Activated CD8-positive, alpha-beta memory T cell treated with anti-CD3 and anti-CD28 coated beads, Interleukin-2, amount 50 U/mL, for 4 hours (primary cell): ENCODE measurements at regions not wholly inside any gene's neighbourhood (a gene's known extent, or its start where the extent isn't known, plus 50 kb on each side); places are given as distances from the start of the nearest gene placed in this dataset.

ENCODE experiments used
- DNase-seq: peaks from one replicate; pipeline ENCODE4 v3.0.0-alpha.2; 2020

- peak; percentile 45 for DNase-seq
Measured at GRCh38 chr21:25421321-25422028, 185.8 kb downstream of the MRPL39 start.

- no peak for DNase-seq
Measured at GRCh38 chr21:25420831-25421230, 186.4 kb downstream of the MRPL39 start.

- DNase-seq, result no peak
Measured at GRCh38 chr21:25416669-25417068, 190.6 kb downstream of the MRPL39 start.

- DNase-seq, result no peak
Measured at GRCh38 chr21:25412100-25412499, 195.2 kb downstream of the MRPL39 start.

GRCh38 chr21:25409978-25410377, 197.3 kb downstream of the MRPL39 start:
- no peak for DNase-seq

- DNase-seq, result no peak
Measured at GRCh38 chr21:25408666-25409065, 198.6 kb downstream of the MRPL39 start.

GRCh38 chr21:25406887-25407579, 200.2 kb downstream of the MRPL39 start:
- no peak for DNase-seq

- DNase-seq, result no peak
Measured at GRCh38 chr21:25405984-25406383, 201.3 kb downstream of the MRPL39 start.

- DNase-seq, result no peak
Measured at GRCh38 chr21:25402134-25402961, 204.9 kb downstream of the MRPL39 start.

- no peak for DNase-seq
Measured at GRCh38 chr21:25400427-25400826, 206.9 kb downstream of the MRPL39 start.

GRCh38 chr21:25398630-25399029, 208.7 kb downstream of the MRPL39 start:
- no peak for DNase-seq

- peak; percentile 22 for DNase-seq
Measured at GRCh38 chr21:25396135-25396711, 211.1 kb downstream of the MRPL39 start.

- DNase-seq, result no peak
Measured at GRCh38 chr21:25391777-25392176, 215.5 kb downstream of the MRPL39 start.

GRCh38 chr21:25390701-25391100, 216.6 kb downstream of the MRPL39 start:
- no peak for DNase-seq

GRCh38 chr21:25387665-25388064, 219.6 kb downstream of the MRPL39 start:
- no peak for DNase-seq

GRCh38 chr21:25385911-25386474, 221.3 kb downstream of the MRPL39 start:
- no peak for DNase-seq

GRCh38 chr21:25385341-25385740, 221.9 kb downstream of the MRPL39 start:
- DNase-seq, result no peak

GRCh38 chr21:25384782-25385181, 222.5 kb downstream of the MRPL39 start:
- no peak for DNase-seq

- DNase-seq, result no peak
Measured at GRCh38 chr21:25383545-25383944, 223.7 kb downstream of the MRPL39 start.

- no peak for DNase-seq
Measured at GRCh38 chr21:25381936-25382452, 225.3 kb downstream of the MRPL39 start.

GRCh38 chr21:25375675-25376074, 231.6 kb downstream of the MRPL39 start:
- no peak for DNase-seq
